ENCODE measurements at regions not wholly inside any gene's neighbourhood (a gene's known extent, or its start where the extent isn't known, plus 50 kb on each side); places are given as distances from the start of the nearest gene placed in this dataset.

GRCh38 chr4:117793845-117794480, 240.3 kb upstream of the NDST3 start:
- H2AFZ ChIP-seq (ENCODE audit: low read depth, low read length, poor library complexity, severe bottlenecking) = no peak overlapping the region

More at GRCh38 chr4:117793845-117794480, 240.3 kb upstream of the NDST3 start:
- H3K4me1 ChIP-seq (ENCODE audit: control insufficient read depth in 1 of 2, insufficient read depth in 2 of 2, low read length in 2 of 2) = peaks cover 4 to 6% of the 10 kb centered on the region in 2 experiments; a peak in 2 of 4 replicates
- no peak overlapping the region for H3K4me3 ChIP-seq (replicated peaks in 1 of 2; ENCODE audit: low read depth in 1 of 2, low read length in 2 of 2)
- no peaks in the 10 kb centered on the region for H3K9me3 ChIP-seq (ENCODE audit: control insufficient read depth in 1 of 2, insufficient read depth in 1 of 2, low read depth in 1 of 2, low read length in 2 of 2)
- CTCF ChIA-PET = no interaction called here
- POLR2A ChIA-PET = no interaction called here
- RAD21 ChIA-PET (ENCODE audit: low non-redundant PET in 1 of 2, low total read pairs in 2 of 2, uncharacterized antibody in 2 of 2, unreplicated experiment in 2 of 2) = no interaction called here
- no peaks in the 10 kb centered on the region for H3K36me3 ChIP-seq (ENCODE audit: control insufficient read depth in 1 of 2, insufficient read depth in 2 of 2, low read length in 2 of 2)
- no TSS peak for BruUV-seq (replicated peaks)
- H4K20me1 ChIP-seq (ENCODE audit: insufficient read depth) = no peaks in the 10 kb centered on the region
- ATAC-seq (no peak), DNase-seq (ENCODE audit: low read depth, low spot score) (no peak)
- H3K9me2 ChIP-seq (ENCODE audit: insufficient read depth) = no peaks in the 10 kb centered on the region
- H3K9ac ChIP-seq (ENCODE audit: low read length) = no peak overlapping the region
- no peak overlapping the region for H3K27ac ChIP-seq (ENCODE audit: low read depth, low read length)
- no peak for TF ChIP-seq ZNF274 (IDR thresholded peaks at IDR 0.05; ENCODE audit: low read depth, low read length)
- no peak for TF ChIP-seq RAD21 (IDR thresholded peaks at IDR 0.05; ENCODE audit: low read depth)
- no peak for TF ChIP-seq POLR2A (IDR thresholded peaks at IDR 0.05; ENCODE audit: borderline replicate concordance, extremely low read depth, insufficient read depth, insufficient read length)
- no peak for TF ChIP-seq SRF (IDR thresholded peaks at IDR 0.05; ENCODE audit: low read depth)
- TF ChIP-seq CTCF (IDR thresholded peaks at IDR 0.05 in 2 of 3, conservative IDR thresholded peaks at IDR 0.05 in 1 of 3; ENCODE audit: borderline replicate concordance in 1 of 3, insufficient read depth in 1 of 3, low read depth in 2 of 3, low read length in 2 of 3) = no peak
- no peak for TF ChIP-seq EZH2 (IDR thresholded peaks at IDR 0.05)
- no peak for TF ChIP-seq ATF3 (IDR thresholded peaks at IDR 0.05)
- TF ChIP-seq TCF7L2 (IDR thresholded peaks at IDR 0.05; ENCODE audit: borderline replicate concordance, extremely low read depth, insufficient read depth, insufficient read length) = no peak
- no peak for TF ChIP-seq EZH2phosphoT487 (IDR thresholded peaks at IDR 0.05; ENCODE audit: borderline replicate concordance)
- TF ChIP-seq SP1 (IDR thresholded peaks at IDR 0.05; ENCODE audit: low read depth) = no peak
- no peak for TF ChIP-seq POLR2AphosphoS5 (IDR thresholded peaks at IDR 0.05; ENCODE audit: low read depth, low read length)
- H3K79me2 ChIP-seq (ENCODE audit: insufficient read depth, low read length) = no peaks in the 10 kb centered on the region
- intact Hi-C loops (cut with micrococcal nuclease) = no loop called here
- H3K4me2 ChIP-seq (ENCODE audit: low read length) = no peak overlapping the region
- H3K27me3 ChIP-seq (ENCODE audit: insufficient read depth, low read length) = no peaks in the 10 kb centered on the region

All from HCT116 (cell line).